B cell (primary cell): ENCODE measurements at regions not wholly inside any gene's neighbourhood (a gene's known extent, or its start where the extent isn't known, plus 50 kb on each side); places are given as distances from the start of the nearest gene placed in this dataset.

Experiments
- EZH2 ChIP-seq: IDR thresholded peaks from 2 replicates; pipeline ENCODE4 v1.6.1; 2012; ENCODE audit warnings: borderline replicate concordance, low read depth, mild to moderate bottlenecking, moderate library complexity, low read length; ENCODE audit not compliant: insufficient read depth, poor library complexity, severe bottlenecking
- TF ChIP-seq, protein P1 (sequence below): fragments of 200-600 bp; IDR thresholded peaks from one replicate; pipeline ENCODE4 v1.8.0; 2022; ENCODE audit warnings: antibody characterized with exemption, mild to moderate bottlenecking

DNA sequence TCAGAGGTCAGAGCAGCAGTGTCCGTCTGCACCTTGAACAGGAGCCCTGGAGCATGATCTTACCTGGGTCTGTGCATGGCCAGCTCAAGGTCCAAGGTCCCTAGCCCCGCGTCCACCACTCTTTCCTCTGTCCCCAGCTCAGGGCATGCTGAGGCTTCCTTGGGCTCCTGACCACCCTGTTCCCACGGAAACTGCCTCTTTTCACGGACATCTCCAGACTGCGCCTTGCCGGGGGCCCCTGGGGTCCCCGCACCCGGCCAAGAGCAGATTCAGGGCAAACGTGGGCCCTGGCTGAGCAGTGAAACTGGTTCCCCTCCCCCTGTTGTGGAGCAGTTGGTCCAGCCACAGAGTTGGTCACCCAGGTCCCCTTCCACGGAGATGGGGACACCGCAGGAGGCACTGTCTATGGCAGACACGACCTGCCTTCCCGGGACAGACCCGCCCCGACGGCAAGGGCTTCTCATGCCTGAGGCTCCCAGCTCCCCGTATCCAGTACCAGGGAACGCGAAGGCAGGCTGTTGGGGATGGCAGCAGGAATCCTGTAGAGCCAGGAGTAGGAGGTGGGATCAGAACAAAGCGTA lies 217.4 kb upstream of the PPP2R2D start:
- TF ChIP-seq, protein P1, sequence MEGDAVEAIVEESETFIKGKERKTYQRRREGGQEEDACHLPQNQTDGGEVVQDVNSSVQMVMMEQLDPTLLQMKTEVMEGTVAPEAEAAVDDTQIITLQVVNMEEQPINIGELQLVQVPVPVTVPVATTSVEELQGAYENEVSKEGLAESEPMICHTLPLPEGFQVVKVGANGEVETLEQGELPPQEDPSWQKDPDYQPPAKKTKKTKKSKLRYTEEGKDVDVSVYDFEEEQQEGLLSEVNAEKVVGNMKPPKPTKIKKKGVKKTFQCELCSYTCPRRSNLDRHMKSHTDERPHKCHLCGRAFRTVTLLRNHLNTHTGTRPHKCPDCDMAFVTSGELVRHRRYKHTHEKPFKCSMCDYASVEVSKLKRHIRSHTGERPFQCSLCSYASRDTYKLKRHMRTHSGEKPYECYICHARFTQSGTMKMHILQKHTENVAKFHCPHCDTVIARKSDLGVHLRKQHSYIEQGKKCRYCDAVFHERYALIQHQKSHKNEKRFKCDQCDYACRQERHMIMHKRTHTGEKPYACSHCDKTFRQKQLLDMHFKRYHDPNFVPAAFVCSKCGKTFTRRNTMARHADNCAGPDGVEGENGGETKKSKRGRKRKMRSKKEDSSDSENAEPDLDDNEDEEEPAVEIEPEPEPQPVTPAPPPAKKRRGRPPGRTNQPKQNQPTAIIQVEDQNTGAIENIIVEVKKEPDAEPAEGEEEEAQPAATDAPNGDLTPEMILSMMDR, result no peak
- TF ChIP-seq EZH2, result no peak
